Astrocyte (in vitro differentiated cells and primary cell): ENCODE measurements at regions not wholly inside any gene's neighbourhood (a gene's known extent, or its start where the extent isn't known, plus 50 kb on each side); places are given as distances from the start of the nearest gene placed in this dataset.

Source experiments
- DNase-seq: peaks from one replicate; pipeline ENCODE4 v3.0.0-alpha.2; 2010; ENCODE audit warnings: low read depth
- FAIRE-seq: peaks from 2 replicates; lab custom pipeline; 2011; peaks lifted over from hg19 to GRCh38; lab: Jason Lieb, UNC
- H2AFZ ChIP-seq: 2 replicates; pipeline ENCODE4 v1.6.0; 2012; ENCODE audit warnings: low read depth, low read length, inconsistent platforms
- H3K27ac ChIP-seq: 2 replicates; pipeline ENCODE4 v1.5.1; 2011; ENCODE audit warnings: low read depth, low read length, inconsistent platforms
- H3K27me3 ChIP-seq: 2 replicates; pipeline ENCODE4 v1.6.0; 2011; ENCODE audit warnings: low read length, inconsistent platforms; ENCODE audit not compliant: insufficient read depth
- H3K36me3 ChIP-seq: 2 replicates; pipeline ENCODE4 v1.5.1; 2011; ENCODE audit warnings: low read length, inconsistent platforms; ENCODE audit not compliant: insufficient read depth
- H3K4me1 ChIP-seq: 2 replicates; pipeline ENCODE4 v1.5.1; 2011; ENCODE audit warnings: low read length, inconsistent platforms; ENCODE audit not compliant: insufficient read depth
- H3K4me2 ChIP-seq: 2 replicates; pipeline ENCODE4 v1.6.0; 2012; ENCODE audit warnings: low read length, inconsistent platforms
- H3K4me3 ChIP-seq: 2 replicates; pipeline ENCODE4 v1.5.1; 2011; ENCODE audit warnings: low read depth, mild to moderate bottlenecking, low read length, inconsistent platforms; ENCODE audit not compliant: insufficient read depth
- H3K79me2 ChIP-seq: 2 replicates; pipeline ENCODE4 v1.6.0; 2012; ENCODE audit warnings: mild to moderate bottlenecking, low read length, inconsistent platforms; ENCODE audit not compliant: insufficient read depth
- H3K9ac ChIP-seq: 2 replicates; pipeline ENCODE4 v1.6.0; 2012; ENCODE audit warnings: mild to moderate bottlenecking, low read length, inconsistent platforms
- H3K9me3 ChIP-seq: 2 replicates; pipeline ENCODE4 v1.5.1; 2012; ENCODE audit warnings: low read depth, mild to moderate bottlenecking, low read length, inconsistent platforms; ENCODE audit not compliant: insufficient read depth
- H4K20me1 ChIP-seq: 2 replicates; pipeline ENCODE4 v1.6.0; 2012; ENCODE audit warnings: low read length, inconsistent platforms; ENCODE audit not compliant: insufficient read depth
- H3K27ac Mint-ChIP-seq: one replicate; pipeline ENCODE4 v1.8.0; 2021; ENCODE audit warnings: mild to moderate bottlenecking, mixed read lengths; ENCODE audit not compliant: unreplicated experiment
- H3K27me3 Mint-ChIP-seq: one replicate; pipeline ENCODE4 v1.8.0; 2021; ENCODE audit warnings: low read depth, mixed read lengths; ENCODE audit not compliant: unreplicated experiment
- H3K36me3 Mint-ChIP-seq: one replicate; pipeline ENCODE4 v1.8.0; 2021; ENCODE audit warnings: low read depth, mixed read lengths; ENCODE audit not compliant: unreplicated experiment
- H3K4me1 Mint-ChIP-seq: one replicate; pipeline ENCODE4 v1.8.0; 2021; ENCODE audit warnings: low read depth, mixed read lengths; ENCODE audit not compliant: unreplicated experiment
- H3K4me3 Mint-ChIP-seq: one replicate; pipeline ENCODE4 v1.8.0; 2021; ENCODE audit warnings: mild to moderate bottlenecking, moderate library complexity, mixed read lengths; ENCODE audit not compliant: unreplicated experiment
- H3K9me3 Mint-ChIP-seq: one replicate; pipeline ENCODE4 v1.8.0; 2021; ENCODE audit warnings: mild to moderate bottlenecking, mixed read lengths; ENCODE audit not compliant: unreplicated experiment
- EZH2 ChIP-seq: IDR thresholded peaks from 2 replicates; pipeline ENCODE4 v1.6.1; 2012; ENCODE audit warnings: mild to moderate bottlenecking, low read length, inconsistent platforms; ENCODE audit not compliant: insufficient read depth
- TF ChIP-seq, protein P1 (sequence below): IDR thresholded peaks from 2 replicates; pipeline ENCODE4 v1.5.1; 2011; ENCODE audit warnings: low read depth, mild to moderate bottlenecking, inconsistent platforms, low read length, moderate library complexity; ENCODE audit not compliant: insufficient read depth

DNA sequence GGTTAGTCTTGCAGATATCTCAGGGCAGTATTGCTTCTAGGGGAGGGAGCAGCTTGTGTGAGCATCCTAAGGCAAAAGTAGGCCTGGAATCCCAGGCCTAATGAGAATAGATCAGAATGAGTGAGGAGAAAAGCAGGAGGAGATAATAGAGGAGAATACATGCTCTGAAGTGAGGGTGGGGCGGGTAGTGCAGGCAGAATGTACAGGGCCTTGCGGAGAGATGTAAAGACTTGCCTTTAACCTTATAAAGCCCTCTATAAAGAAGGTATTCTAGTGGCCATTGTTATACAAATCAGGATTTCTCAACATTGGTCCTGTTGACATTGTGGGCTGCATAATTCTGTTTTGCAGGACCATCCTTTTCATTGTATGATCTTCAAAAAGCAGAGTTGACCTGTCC, 855.3 kb downstream of the PCDH7 start:
- no peak overlapping the region for H3K4me2 ChIP-seq
- H2AFZ ChIP-seq = no peak overlapping the region
- H3K4me3 ChIP-seq = no peak overlapping the region
- Mint-ChIP-seq H3K4me1 (no peaks in the 10 kb centered on the region), H3K4me3 (no peak overlapping the region), H3K27ac (no peak overlapping the region), H3K36me3 (no peaks in the 10 kb centered on the region), H3K27me3 (no peaks in the 10 kb centered on the region), H3K9me3 (no peaks in the 10 kb centered on the region)
- no peaks in the 10 kb centered on the region for H3K79me2 ChIP-seq
- no peak for FAIRE-seq
- TF ChIP-seq EZH2 = no peak
- TF ChIP-seq, protein P1, sequence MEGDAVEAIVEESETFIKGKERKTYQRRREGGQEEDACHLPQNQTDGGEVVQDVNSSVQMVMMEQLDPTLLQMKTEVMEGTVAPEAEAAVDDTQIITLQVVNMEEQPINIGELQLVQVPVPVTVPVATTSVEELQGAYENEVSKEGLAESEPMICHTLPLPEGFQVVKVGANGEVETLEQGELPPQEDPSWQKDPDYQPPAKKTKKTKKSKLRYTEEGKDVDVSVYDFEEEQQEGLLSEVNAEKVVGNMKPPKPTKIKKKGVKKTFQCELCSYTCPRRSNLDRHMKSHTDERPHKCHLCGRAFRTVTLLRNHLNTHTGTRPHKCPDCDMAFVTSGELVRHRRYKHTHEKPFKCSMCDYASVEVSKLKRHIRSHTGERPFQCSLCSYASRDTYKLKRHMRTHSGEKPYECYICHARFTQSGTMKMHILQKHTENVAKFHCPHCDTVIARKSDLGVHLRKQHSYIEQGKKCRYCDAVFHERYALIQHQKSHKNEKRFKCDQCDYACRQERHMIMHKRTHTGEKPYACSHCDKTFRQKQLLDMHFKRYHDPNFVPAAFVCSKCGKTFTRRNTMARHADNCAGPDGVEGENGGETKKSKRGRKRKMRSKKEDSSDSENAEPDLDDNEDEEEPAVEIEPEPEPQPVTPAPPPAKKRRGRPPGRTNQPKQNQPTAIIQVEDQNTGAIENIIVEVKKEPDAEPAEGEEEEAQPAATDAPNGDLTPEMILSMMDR = no peak
- no peaks in the 10 kb centered on the region for H3K4me1 ChIP-seq
- DNase-seq = no peak
- H4K20me1 ChIP-seq = no peaks in the 10 kb centered on the region
- H3K27me3 ChIP-seq = no peaks in the 10 kb centered on the region
- H3K27ac ChIP-seq = no peak overlapping the region
- H3K9me3 ChIP-seq = no peaks in the 10 kb centered on the region
- H3K9ac ChIP-seq = no peak overlapping the region
- H3K36me3 ChIP-seq = no peaks in the 10 kb centered on the region

DNA sequence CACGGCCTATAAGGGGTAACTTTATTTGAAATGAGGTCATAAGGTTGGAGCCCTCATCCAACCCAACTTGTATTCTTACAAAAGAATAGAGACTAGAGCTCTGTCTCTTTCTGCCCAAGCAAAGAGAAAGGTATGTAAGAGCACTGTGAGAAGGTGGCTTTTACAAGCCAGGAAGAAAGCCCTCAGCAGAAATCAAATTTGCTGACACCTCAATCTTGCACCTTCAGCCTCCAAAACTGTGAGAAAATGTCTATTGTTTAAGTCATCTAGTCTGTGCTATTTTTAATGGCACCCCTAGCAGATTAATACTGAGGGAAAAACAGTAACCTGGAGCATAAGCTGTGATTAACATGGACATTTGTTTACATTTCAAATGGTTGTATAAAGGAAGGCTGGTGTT, 860.7 kb downstream of the PCDH7 start:
- TF ChIP-seq EZH2 = no peak
- TF ChIP-seq, protein P1 = no peak
- no peaks in the 10 kb centered on the region for H3K4me1 Mint-ChIP-seq
- no peaks in the 10 kb centered on the region for H3K4me1 ChIP-seq
- H2AFZ ChIP-seq = no peak overlapping the region
- no peaks in the 10 kb centered on the region for H3K36me3 Mint-ChIP-seq
- no peak overlapping the region for H3K27ac Mint-ChIP-seq
- H3K27me3 Mint-ChIP-seq = no peaks in the 10 kb centered on the region
- no peaks in the 10 kb centered on the region for H3K79me2 ChIP-seq
- no peaks in the 10 kb centered on the region for H3K36me3 ChIP-seq
- no peak overlapping the region for H3K4me3 Mint-ChIP-seq
- H3K27me3 ChIP-seq = no peaks in the 10 kb centered on the region
- no peak overlapping the region for H3K4me2 ChIP-seq
- H3K4me3 ChIP-seq = no peak overlapping the region
- H3K9ac ChIP-seq = no peak overlapping the region
- no peak for DNase-seq
- no peak for FAIRE-seq
- no peaks in the 10 kb centered on the region for H3K9me3 Mint-ChIP-seq
- H4K20me1 ChIP-seq = no peaks in the 10 kb centered on the region
- no peak overlapping the region for H3K27ac ChIP-seq
- H3K9me3 ChIP-seq = no peaks in the 10 kb centered on the region

DNA sequence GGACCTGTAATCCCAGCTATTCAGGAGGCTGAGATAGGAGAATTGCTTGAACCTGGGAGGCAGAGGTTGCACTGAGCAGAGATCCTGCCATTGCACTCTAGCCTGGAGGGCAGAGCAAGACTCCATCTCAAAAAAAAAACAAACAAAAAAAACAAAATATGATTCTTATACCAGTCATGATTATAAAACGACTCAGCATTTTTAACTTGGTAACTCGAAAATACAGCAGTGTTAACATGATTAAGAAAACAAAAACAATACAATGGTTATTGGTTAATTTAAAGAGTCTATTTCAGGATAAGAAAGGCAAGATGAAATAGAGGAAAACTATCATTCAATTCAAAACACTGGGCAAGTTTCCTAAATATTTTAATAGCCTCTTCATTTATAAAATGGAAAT, 865.3 kb downstream of the PCDH7 start:
- Mint-ChIP-seq H3K4me1 (no peaks in the 10 kb centered on the region), H3K9me3 (no peaks in the 10 kb centered on the region), H3K4me3 (no peak overlapping the region), H3K27me3 (no peaks in the 10 kb centered on the region), H3K27ac (no peak overlapping the region), H3K36me3 (no peaks in the 10 kb centered on the region)
- Histone ChIP-seq H3K9ac (no peak overlapping the region), H3K9me3 (no peaks in the 10 kb centered on the region), H3K27ac (no peak overlapping the region), H3K36me3 (no peaks in the 10 kb centered on the region), H4K20me1 (no peaks in the 10 kb centered on the region), H3K27me3 (no peaks in the 10 kb centered on the region), H3K79me2 (no peaks in the 10 kb centered on the region), H3K4me1 (no peaks in the 10 kb centered on the region), H2AFZ (no peak overlapping the region), H3K4me3 (no peak overlapping the region), H3K4me2 (no peak overlapping the region)
- no peak for DNase-seq
- FAIRE-seq = no peak
- TF ChIP-seq EZH2 = no peak
- TF ChIP-seq, protein P1 = no peak
